ENCODE measurements at regions not wholly inside any gene's neighbourhood (a gene's known extent, or its start where the extent isn't known, plus 50 kb on each side); places are given as distances from the start of the nearest gene placed in this dataset.

DNA sequence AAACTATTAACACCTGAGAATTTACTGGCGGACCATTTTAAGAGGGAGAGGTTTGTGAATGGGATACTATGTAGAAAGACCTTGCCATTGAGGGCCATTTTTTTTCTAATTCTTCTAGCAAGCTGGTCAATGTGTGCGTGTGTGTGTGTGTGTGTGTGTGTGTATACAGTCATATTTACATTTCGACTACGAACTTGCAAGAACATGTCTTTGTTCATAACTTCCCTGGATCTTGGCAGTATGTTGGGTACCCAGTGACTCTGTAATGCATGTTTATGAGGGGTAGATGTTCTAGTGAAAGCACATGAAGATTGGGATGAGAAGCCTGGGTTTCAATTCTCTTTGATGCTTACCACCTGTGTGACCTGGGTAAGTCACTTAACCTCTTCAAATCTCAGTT is 133.6 kb downstream of the UBE2E3 start:
- Histone ChIP-seq H2AFZ (ENCODE audit: low read depth, low read length) (no peak overlapping the region), H3K4me1 (ENCODE audit: low read length) (no peaks in the 10 kb centered on the region), H3K9me3 (ENCODE audit: insufficient read depth, low read length) (no peaks in the 10 kb centered on the region), H4K20me1 (ENCODE audit: insufficient read depth, low read length) (no peaks in the 10 kb centered on the region), H3K9ac (ENCODE audit: low read length) (no peak overlapping the region), H3K79me2 (ENCODE audit: low read length) (no peaks in the 10 kb centered on the region), H3K4me2 (ENCODE audit: low read length) (no peak overlapping the region), H3K36me3 (replicated peaks; ENCODE audit: low read depth, low read length) (no peaks in the 10 kb centered on the region), H3K27me3 (ENCODE audit: low read depth, low read length) (peaks cover 32% of the 10 kb centered on the region), H3K27ac (ENCODE audit: low read length) (no peak overlapping the region), H3K4me3 (ENCODE audit: low read length) (no peak overlapping the region)
- TF ChIP-seq, protein P1, sequence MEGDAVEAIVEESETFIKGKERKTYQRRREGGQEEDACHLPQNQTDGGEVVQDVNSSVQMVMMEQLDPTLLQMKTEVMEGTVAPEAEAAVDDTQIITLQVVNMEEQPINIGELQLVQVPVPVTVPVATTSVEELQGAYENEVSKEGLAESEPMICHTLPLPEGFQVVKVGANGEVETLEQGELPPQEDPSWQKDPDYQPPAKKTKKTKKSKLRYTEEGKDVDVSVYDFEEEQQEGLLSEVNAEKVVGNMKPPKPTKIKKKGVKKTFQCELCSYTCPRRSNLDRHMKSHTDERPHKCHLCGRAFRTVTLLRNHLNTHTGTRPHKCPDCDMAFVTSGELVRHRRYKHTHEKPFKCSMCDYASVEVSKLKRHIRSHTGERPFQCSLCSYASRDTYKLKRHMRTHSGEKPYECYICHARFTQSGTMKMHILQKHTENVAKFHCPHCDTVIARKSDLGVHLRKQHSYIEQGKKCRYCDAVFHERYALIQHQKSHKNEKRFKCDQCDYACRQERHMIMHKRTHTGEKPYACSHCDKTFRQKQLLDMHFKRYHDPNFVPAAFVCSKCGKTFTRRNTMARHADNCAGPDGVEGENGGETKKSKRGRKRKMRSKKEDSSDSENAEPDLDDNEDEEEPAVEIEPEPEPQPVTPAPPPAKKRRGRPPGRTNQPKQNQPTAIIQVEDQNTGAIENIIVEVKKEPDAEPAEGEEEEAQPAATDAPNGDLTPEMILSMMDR (IDR thresholded peaks at IDR 0.05; ENCODE audit: low read depth, low read length) = no peak
- TF ChIP-seq EZH2phosphoT487 (IDR thresholded peaks at IDR 0.05; ENCODE audit: low read depth) = no peak

- Histone ChIP-seq H3K4me1 (ENCODE audit: low read length) (no peaks in the 10 kb centered on the region), H3K36me3 (replicated peaks; ENCODE audit: low read depth, low read length) (no peaks in the 10 kb centered on the region), H3K4me3 (ENCODE audit: low read length) (no peak overlapping the region), H3K9me3 (ENCODE audit: insufficient read depth, low read length) (no peaks in the 10 kb centered on the region), H3K9ac (ENCODE audit: low read length) (no peak overlapping the region), H2AFZ (ENCODE audit: low read depth, low read length) (no peak overlapping the region), H3K27ac (ENCODE audit: low read length) (no peak overlapping the region), H4K20me1 (ENCODE audit: insufficient read depth, low read length) (no peaks in the 10 kb centered on the region), H3K4me2 (ENCODE audit: low read length) (no peak overlapping the region), H3K79me2 (ENCODE audit: low read length) (no peaks in the 10 kb centered on the region), H3K27me3 (ENCODE audit: low read depth, low read length) (peaks cover 12% of the 10 kb centered on the region; the same call in 1 of the 2 replicates)
- TF ChIP-seq, protein P1 (IDR thresholded peaks at IDR 0.05; ENCODE audit: low read depth, low read length) = no peak
- no peak for TF ChIP-seq EZH2phosphoT487 (IDR thresholded peaks at IDR 0.05; ENCODE audit: low read depth)
Measured at GRCh38 chr2:181116261-181116660, 135.9 kb downstream of the UBE2E3 start.

DNA sequence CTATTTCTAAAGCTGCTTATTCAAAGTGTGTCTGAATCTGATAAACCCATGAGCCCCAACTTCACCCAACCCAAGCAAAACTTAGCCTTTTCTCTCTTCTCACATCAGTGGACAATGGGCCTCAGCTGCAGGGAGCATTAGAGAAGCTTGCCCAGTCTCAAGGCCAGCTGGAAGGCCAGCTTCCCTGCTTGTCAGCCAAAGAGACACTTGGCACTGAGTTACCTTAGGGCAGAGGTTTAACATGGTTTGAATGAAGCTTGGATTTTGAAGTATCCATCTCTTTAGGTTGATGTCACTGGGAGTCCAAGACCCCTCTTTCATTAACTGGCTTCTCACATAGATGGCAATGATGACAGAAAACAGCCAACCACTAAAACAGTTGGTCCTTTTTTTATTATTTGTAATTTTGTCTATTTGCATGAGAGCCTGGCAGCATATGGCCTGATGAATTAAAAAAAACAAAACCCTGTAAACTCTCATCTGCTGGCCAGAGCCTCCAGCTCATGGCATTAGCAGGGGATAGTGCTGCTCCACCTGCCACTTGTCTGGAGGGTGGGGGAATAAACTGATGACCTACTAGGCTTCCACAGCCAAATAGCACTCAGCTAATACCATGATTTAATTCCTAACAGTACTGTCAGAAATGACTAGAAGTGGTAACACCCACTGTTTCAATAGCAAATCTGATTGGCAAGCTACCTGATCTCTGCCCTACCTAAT is 137.0 kb downstream of the UBE2E3 start:
- H2AFZ ChIP-seq (ENCODE audit: low read depth, low read length) = no peak overlapping the region

DNA sequence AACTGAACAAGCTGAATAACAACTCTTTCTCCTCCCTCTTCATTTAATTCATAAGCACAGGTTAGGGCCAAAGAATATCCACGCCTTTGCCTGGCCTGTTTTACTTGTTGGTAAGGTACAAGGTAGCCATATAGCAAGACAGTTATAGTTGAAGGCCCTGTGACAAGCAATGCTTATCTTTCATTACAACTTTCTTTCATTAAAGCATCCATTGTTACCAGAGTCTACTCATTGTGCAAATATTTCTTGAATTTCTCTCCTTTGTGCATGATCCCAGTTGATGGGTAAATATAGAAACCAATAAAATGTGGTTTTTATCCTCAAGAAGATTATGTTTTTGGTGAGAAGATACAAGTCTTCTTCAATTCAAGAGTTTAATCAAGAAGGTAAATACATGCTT is 140.2 kb downstream of the UBE2E3 start:
- TF ChIP-seq EZH2phosphoT487 (IDR thresholded peaks at IDR 0.05; ENCODE audit: low read depth) = no peak
- TF ChIP-seq, protein P1 (IDR thresholded peaks at IDR 0.05; ENCODE audit: low read depth, low read length) = no peak
- Histone ChIP-seq H3K27ac (ENCODE audit: low read length) (no peak overlapping the region), H2AFZ (ENCODE audit: low read depth, low read length) (no peak overlapping the region), H3K9me3 (ENCODE audit: insufficient read depth, low read length) (no peaks in the 10 kb centered on the region), H3K4me1 (ENCODE audit: low read length) (no peaks in the 10 kb centered on the region), H4K20me1 (ENCODE audit: insufficient read depth, low read length) (no peaks in the 10 kb centered on the region), H3K4me3 (ENCODE audit: low read length) (no peak overlapping the region), H3K27me3 (ENCODE audit: low read depth, low read length) (0 out of 2 replicates have a peak, but pooled peaks cover 3% of the 10 kb centered on the region), H3K4me2 (ENCODE audit: low read length) (no peak overlapping the region), H3K9ac (ENCODE audit: low read length) (no peak overlapping the region), H3K36me3 (replicated peaks; ENCODE audit: low read depth, low read length) (no peaks in the 10 kb centered on the region), H3K79me2 (ENCODE audit: low read length) (no peaks in the 10 kb centered on the region)

More for the DNA sequence above, 137.0 kb downstream of the UBE2E3 start:
- Histone ChIP-seq H3K9ac (ENCODE audit: low read length) (no peak overlapping the region), H3K9me3 (ENCODE audit: insufficient read depth, low read length) (no peaks in the 10 kb centered on the region), H3K36me3 (replicated peaks; ENCODE audit: low read depth, low read length) (no peaks in the 10 kb centered on the region), H3K4me1 (ENCODE audit: low read length) (no peaks in the 10 kb centered on the region), H3K27me3 (ENCODE audit: low read depth, low read length) (peaks cover 8% of the 10 kb centered on the region; the same call in 1 of the 2 replicates), H3K4me3 (ENCODE audit: low read length) (no peak overlapping the region), H3K79me2 (ENCODE audit: low read length) (no peaks in the 10 kb centered on the region), H3K27ac (ENCODE audit: low read length) (no peak overlapping the region), H4K20me1 (ENCODE audit: insufficient read depth, low read length) (no peaks in the 10 kb centered on the region), H3K4me2 (ENCODE audit: low read length) (no peak overlapping the region)
- no peak for TF ChIP-seq EZH2phosphoT487 (IDR thresholded peaks at IDR 0.05; ENCODE audit: low read depth)
- TF ChIP-seq, protein P1 (IDR thresholded peaks at IDR 0.05; ENCODE audit: low read depth, low read length) = no peak
